Esophagus squamous epithelium (tissue), 4 donors: ENCODE measurements at regions not wholly inside any gene's neighbourhood (a gene's known extent, or its start where the extent isn't known, plus 50 kb on each side); places are given as distances from the start of the nearest gene placed in this dataset.

Source experiments
- CTCF ChIP-seq, 6 experiments: fragments of 450-650 bp in 4 of 6; fragments of 200-600 bp in 2 of 6; sonication (generic) in 2 of 6; IDR thresholded peaks; one replicate each; pipeline ENCODE4 v1.5.1; 2016 to 2019; ENCODE audit warnings: antibody characterized with exemption in 6 of 6, mild to moderate bottlenecking in 4 of 6, moderate library complexity in 4 of 6
- POLR2A ChIP-seq, 4 donors: fragments of 450-650 bp; IDR thresholded peaks; one replicate each; pipeline ENCODE4 v1.6.1; 2017; ENCODE audit warnings: antibody characterized with exemption in 4 of 4, mild to moderate bottlenecking in 4 of 4, moderate library complexity in 3 of 4

DNA sequence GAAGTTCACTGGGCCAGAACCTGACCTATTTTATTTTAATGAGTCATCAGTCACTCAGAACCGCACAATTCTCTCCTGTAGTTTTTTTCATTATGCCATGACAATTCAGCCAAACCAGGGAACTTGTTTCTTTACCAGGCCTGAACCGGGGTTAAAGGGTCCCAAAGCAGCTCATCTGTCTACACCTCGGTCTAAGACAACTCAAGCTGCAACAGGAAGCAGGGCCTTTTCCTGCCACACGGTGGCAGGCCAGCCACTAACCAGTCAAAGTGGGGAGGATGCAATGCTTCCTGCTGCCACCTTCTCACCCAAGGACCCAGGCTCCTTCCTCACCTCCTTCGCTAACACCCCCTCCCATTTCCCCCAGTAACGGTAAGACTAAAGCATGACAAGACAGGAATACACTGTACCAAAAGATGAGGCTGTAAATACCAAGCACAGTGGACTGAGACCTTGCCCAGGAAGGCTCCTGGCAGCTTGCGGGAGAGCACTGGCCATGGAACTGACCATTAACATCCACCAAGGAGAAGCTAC is 56.7 kb upstream of the ACKR3 start:
- TF ChIP-seq CTCF (IDR thresholded peaks at IDR 0.05), result peak; percentile 64 to 93 (median 88)
- no peak for TF ChIP-seq POLR2A (IDR thresholded peaks at IDR 0.05)
